Caco-2 (cell line): ENCODE measurements at regions not wholly inside any gene's neighbourhood (a gene's known extent, or its start where the extent isn't known, plus 50 kb on each side); places are given as distances from the start of the nearest gene placed in this dataset.
"Not testable (repeated sequence)": the region's sequence is repeated elsewhere in the genome, so short reads cannot be mapped to it uniquely, and the experiment has no call there.

Source experiments
- BruUV-seq: library from RNA; stranded (reverse); fragments of 400-500 nt; replicated peaks from 2 replicates; lab custom pipeline; 2021; lab: Mats Ljungman, UMichigan
- CTCF ChIA-PET: fragments of 300-600 bp; sonication (Branson Sonifier 250); formaldehyde crosslinking; loops from one replicate; lab custom pipeline; 2022; ENCODE audit warnings: antibody characterized with exemption; lab: Charles Lee
- POLR2A ChIA-PET: fragments of 300-600 bp; sonication (Branson Sonifier 250); formaldehyde crosslinking; loops from one replicate; lab custom pipeline; 2022; ENCODE audit warnings: antibody characterized with exemption; lab: Charles Lee
- DNase-seq, 2 experiments: peaks; one replicate each; pipeline versions ENCODE4 v3.0.0 to v3.0.0-alpha.2; 2020 to 2022
- H3K27me3 ChIP-seq: replicated peaks from 2 replicates; pipeline ENCODE4 v1.6.0; 2011; ENCODE audit warnings: low read length; ENCODE audit not compliant: control insufficient read depth, insufficient read depth
- H3K36me3 ChIP-seq: 2 replicates; pipeline ENCODE4 v1.5.1; 2011; ENCODE audit warnings: low read length; ENCODE audit not compliant: control insufficient read depth, insufficient read depth
- H3K4me1 ChIP-seq: fragments of 250-450 bp; sonication (Bioruptor Pico); 2 replicates; pipeline ENCODE4 v1.5.1; 2020; ENCODE audit warnings: mild to moderate bottlenecking
- H3K4me3 ChIP-seq: 2 replicates; pipeline ENCODE4 v1.5.1; 2011; ENCODE audit warnings: low read depth, mild to moderate bottlenecking, control low read depth, low read length
- H3K9me3 ChIP-seq: fragments of 250-450 bp; sonication (Bioruptor Pico); 2 replicates; pipeline ENCODE4 v1.5.1; 2020; ENCODE audit warnings: mild to moderate bottlenecking, moderate library complexity
- H3K27ac Mint-ChIP-seq: one replicate; pipeline ENCODE4 v1.8.0; 2022; ENCODE audit warnings: mixed read lengths; ENCODE audit not compliant: unreplicated experiment
- H3K27me3 Mint-ChIP-seq: one replicate; pipeline ENCODE4 v1.8.0; 2022; ENCODE audit warnings: mixed read lengths; ENCODE audit not compliant: insufficient read depth, unreplicated experiment
- H3K36me3 Mint-ChIP-seq: one replicate; pipeline ENCODE4 v1.8.0; 2022; ENCODE audit warnings: mild to moderate bottlenecking, mixed read lengths; ENCODE audit not compliant: insufficient read depth, unreplicated experiment
- H3K4me1 Mint-ChIP-seq: one replicate; pipeline ENCODE4 v1.8.0; 2022; ENCODE audit warnings: low read depth, mixed read lengths; ENCODE audit not compliant: unreplicated experiment
- H3K4me3 Mint-ChIP-seq: one replicate; pipeline ENCODE4 v1.8.0; 2022; ENCODE audit warnings: mild to moderate bottlenecking, moderate library complexity, mixed read lengths; ENCODE audit not compliant: unreplicated experiment
- H3K9me3 Mint-ChIP-seq: one replicate; pipeline ENCODE4 v1.8.0; 2022; ENCODE audit warnings: mixed read lengths; ENCODE audit not compliant: unreplicated experiment
- CTCF ChIP-seq, 2 experiments: fragments of 200-600 bp in 1 of 2; IDR thresholded peaks; 1 replicate in 1 of 2; 2 replicates in 1 of 2; pipeline versions ENCODE4 v1.5.1 to v1.8.0; 2011 to 2022; ENCODE audit warnings: antibody characterized with exemption in 1 of 2, control low read depth in 1 of 2, inconsistent platforms in 1 of 2, low read depth in 1 of 2, low read length in 1 of 2, mild to moderate bottlenecking in 1 of 2, moderate library complexity in 1 of 2; ENCODE audit not compliant: insufficient read depth in 1 of 2, severe bottlenecking in 1 of 2, unreplicated experiment in 1 of 2
- intact Hi-C: fragments of 100-400 bp; cut with micrococcal nuclease; formaldehyde crosslinking; loops from one replicate; pipeline ENCODE4 v1.10.0; 2022; ENCODE audit not compliant: unreplicated experiment

GRCh38 chrX:13190051-13190450 is 129.8 kb downstream of the ATXN3L start:
- H3K4me1 Mint-ChIP-seq = no peaks in the 10 kb centered on the region
- no peaks in the 10 kb centered on the region for H3K27me3 ChIP-seq
- BruUV-seq = no TSS peak
- no peaks in the 10 kb centered on the region for H3K36me3 Mint-ChIP-seq
- no peak for DNase-seq
- H3K9me3 Mint-ChIP-seq = no peaks in the 10 kb centered on the region
- H3K36me3 ChIP-seq = no peaks in the 10 kb centered on the region
- no peak overlapping the region for H3K27ac Mint-ChIP-seq
- H3K4me1 ChIP-seq = no peaks in the 10 kb centered on the region
- ChIA-PET POLR2A (no interaction called here), CTCF (no interaction called here)
- no peaks in the 10 kb centered on the region for H3K9me3 ChIP-seq
- intact Hi-C loops = no loop called here
- no peak overlapping the region for H3K4me3 Mint-ChIP-seq
- no peak for TF ChIP-seq CTCF (IDR thresholded peaks at IDR 0.05; ENCODE audit: insufficient read depth in 1 of 2, low read depth in 1 of 2, low read length in 1 of 2, severe bottlenecking in 1 of 2, unreplicated experiment in 1 of 2)
- H3K27me3 Mint-ChIP-seq = no peaks in the 10 kb centered on the region
- H3K4me3 ChIP-seq = no peak overlapping the region

DNA sequence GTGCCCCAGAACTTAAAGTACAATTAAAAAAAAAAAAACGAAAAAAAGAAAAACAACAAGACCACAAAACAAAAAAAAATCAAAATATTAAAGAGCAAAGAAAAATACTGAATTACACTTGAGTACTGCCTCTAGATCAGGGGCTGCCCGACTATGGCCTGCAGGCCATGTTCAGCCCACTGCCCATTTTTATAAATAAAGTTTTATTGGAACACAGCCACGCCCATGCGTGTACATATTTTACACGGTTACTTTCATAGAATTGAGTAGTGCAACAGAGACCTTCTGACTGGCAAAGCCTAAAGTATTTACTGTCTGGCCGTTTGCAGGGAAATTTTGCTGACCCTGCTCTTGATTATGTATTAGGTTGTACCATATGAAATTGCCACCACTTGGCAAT is 130.5 kb downstream of the ATXN3L start:
- H3K9me3 ChIP-seq = no peaks in the 10 kb centered on the region
- H3K27ac Mint-ChIP-seq = no peak overlapping the region
- H3K4me3 ChIP-seq = no peak overlapping the region
- no peaks in the 10 kb centered on the region for H3K4me1 ChIP-seq
- H3K9me3 Mint-ChIP-seq = no peaks in the 10 kb centered on the region
- no peak for TF ChIP-seq CTCF (IDR thresholded peaks at IDR 0.05; ENCODE audit: insufficient read depth in 1 of 2, low read depth in 1 of 2, low read length in 1 of 2, severe bottlenecking in 1 of 2, unreplicated experiment in 1 of 2)
- H3K36me3 ChIP-seq = no peaks in the 10 kb centered on the region
- intact Hi-C loops = no loop called here
- no peaks in the 10 kb centered on the region for H3K4me1 Mint-ChIP-seq
- H3K4me3 Mint-ChIP-seq = no peak overlapping the region
- no peak for DNase-seq
- no TSS peak for BruUV-seq
- H3K27me3 ChIP-seq = no peaks in the 10 kb centered on the region
- H3K36me3 Mint-ChIP-seq = no peaks in the 10 kb centered on the region
- ChIA-PET CTCF (no interaction called here), POLR2A (no interaction called here)
- H3K27me3 Mint-ChIP-seq = no peaks in the 10 kb centered on the region

GRCh38 chrX:13188731-13189309 is 131.0 kb downstream of the ATXN3L start:
- ChIA-PET CTCF (no interaction called here), POLR2A (no interaction called here)
- H3K27me3 ChIP-seq = no peaks in the 10 kb centered on the region
- Mint-ChIP-seq H3K4me1 (no peaks in the 10 kb centered on the region), H3K36me3 (no peaks in the 10 kb centered on the region), H3K27me3 (no peaks in the 10 kb centered on the region), H3K27ac (no peak overlapping the region), H3K9me3 (no peaks in the 10 kb centered on the region), H3K4me3 (no peak overlapping the region)
- intact Hi-C loops = no loop called here
- no peaks in the 10 kb centered on the region for H3K9me3 ChIP-seq
- no peaks in the 10 kb centered on the region for H3K36me3 ChIP-seq
- TF ChIP-seq CTCF (IDR thresholded peaks at IDR 0.05; ENCODE audit: insufficient read depth in 1 of 2, low read depth in 1 of 2, low read length in 1 of 2, severe bottlenecking in 1 of 2, unreplicated experiment in 1 of 2) = no peak
- H3K4me1 ChIP-seq = no peaks in the 10 kb centered on the region
- BruUV-seq = no TSS peak
- no peak overlapping the region for H3K4me3 ChIP-seq
- DNase-seq = no peak

DNA sequence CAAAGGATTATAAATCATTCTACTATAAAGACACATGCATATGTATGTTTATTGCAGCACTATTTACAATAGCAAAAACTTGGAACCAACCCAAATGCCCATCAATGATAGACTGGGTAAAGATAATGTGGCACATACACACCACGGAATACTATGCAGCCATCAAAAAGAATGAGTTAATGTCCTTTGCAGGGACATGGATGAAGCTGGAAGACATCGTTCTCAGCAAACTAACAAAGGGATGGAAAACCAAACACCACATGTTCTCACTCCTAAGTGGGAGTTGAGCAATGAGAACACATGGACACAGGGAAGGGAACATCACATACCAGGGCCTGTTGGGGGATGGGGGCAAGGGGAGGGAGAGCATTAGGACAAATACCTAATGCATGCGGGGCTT is 133.2 kb downstream of the ATXN3L start:
- H3K4me1 Mint-ChIP-seq = peaks cover 11% of the 10 kb centered on the region
- H3K36me3 Mint-ChIP-seq, DNase-seq, intact Hi-C loops, H3K4me3 Mint-ChIP-seq, H3K27me3 Mint-ChIP-seq, H3K27me3 ChIP-seq, H3K4me3 ChIP-seq, H3K4me1 ChIP-seq, H3K9me3 ChIP-seq, H3K27ac Mint-ChIP-seq, CTCF ChIA-PET, H3K36me3 ChIP-seq, POLR2A ChIA-PET, H3K9me3 Mint-ChIP-seq, BruUV-seq: not testable (repeated sequence)
